HAP-1 (cell line): ENCODE measurements at regions not wholly inside any gene's neighbourhood (a gene's known extent, or its start where the extent isn't known, plus 50 kb on each side); places are given as distances from the start of the nearest gene placed in this dataset.

Experiments used
- DNase-seq, 2 experiments: peaks; one replicate each; pipeline ENCODE4 v3.0.0-alpha.2; 2016 to 2020; ENCODE audit warnings: low spot score in 2 of 2
- H3K27me3 ChIP-seq: fragments of 250-450 bp; sonication (Bioruptor Pico); 2 replicates; pipeline ENCODE4 v1.5.1; 2020; ENCODE audit warnings: low read depth, mild to moderate bottlenecking, moderate library complexity
- H3K36me3 ChIP-seq: fragments of 250-450 bp; sonication (Bioruptor Pico); replicated peaks from 2 replicates; pipeline ENCODE4 v1.5.1; 2020; ENCODE audit warnings: mild to moderate bottlenecking
- H3K4me1 ChIP-seq: fragments of 250-450 bp; sonication (Bioruptor Pico); 2 replicates; pipeline ENCODE4 v1.5.1; 2020; ENCODE audit warnings: mild to moderate bottlenecking
- H3K4me3 ChIP-seq: fragments of 250-450 bp; sonication (Bioruptor Pico); 2 replicates; pipeline ENCODE4 v1.5.1; 2020; ENCODE audit warnings: mild to moderate bottlenecking, moderate library complexity
- H3K9me3 ChIP-seq: fragments of 250-450 bp; sonication (Bioruptor Pico); 2 replicates; pipeline ENCODE4 v1.5.1; 2020; ENCODE audit warnings: mild to moderate bottlenecking, moderate library complexity
- in situ Hi-C: fragments of 300-500 bp; cut with MboI; formaldehyde crosslinking; loops from 3 replicates; pipeline ENCODE4 v1.14.3; 2020; ENCODE audit warnings: low sequenced_read_pairs, inconsistent platforms, mixed read lengths

DNA sequence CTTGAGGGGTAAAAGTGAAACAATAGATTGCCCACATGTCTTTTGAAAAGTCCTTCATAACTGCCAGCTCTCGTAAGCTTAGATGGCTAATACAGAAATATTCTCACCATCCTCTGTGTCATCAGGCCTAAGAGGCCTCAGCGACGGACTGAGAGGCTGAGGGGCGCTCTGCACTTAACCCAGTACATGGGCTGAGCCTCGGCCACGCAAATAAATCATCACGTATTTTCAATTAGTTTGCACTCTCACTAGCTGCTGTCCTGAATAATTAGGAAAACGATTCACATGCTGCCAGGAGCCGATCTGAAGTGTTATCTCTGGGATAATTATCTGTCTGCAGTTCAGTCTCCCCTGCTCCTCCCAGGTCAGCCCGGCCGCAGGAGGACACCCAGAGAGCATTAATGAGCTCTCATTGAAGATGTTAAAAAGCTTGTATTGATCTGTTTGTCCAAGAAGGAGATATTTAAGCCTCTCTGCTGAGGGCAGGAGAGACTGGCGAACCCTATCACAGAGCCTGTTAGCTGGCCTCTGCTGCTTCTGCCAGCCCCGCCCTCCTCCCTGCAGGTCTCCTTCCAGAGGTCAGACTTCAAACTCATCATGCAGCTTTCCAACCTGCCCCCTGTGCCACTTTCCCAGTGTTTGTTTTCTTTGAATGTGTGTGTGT is 1051.3 kb downstream of the VRK1 start:
- no peaks in the 10 kb centered on the region for H3K27me3 ChIP-seq
- H3K36me3 ChIP-seq: no peaks in the 10 kb centered on the region
- no peaks in the 10 kb centered on the region for H3K9me3 ChIP-seq
- in situ Hi-C loops: no loop called here
- H3K4me3 ChIP-seq: no peak overlapping the region
- no peaks in the 10 kb centered on the region for H3K4me1 ChIP-seq
- no peak for DNase-seq

DNA sequence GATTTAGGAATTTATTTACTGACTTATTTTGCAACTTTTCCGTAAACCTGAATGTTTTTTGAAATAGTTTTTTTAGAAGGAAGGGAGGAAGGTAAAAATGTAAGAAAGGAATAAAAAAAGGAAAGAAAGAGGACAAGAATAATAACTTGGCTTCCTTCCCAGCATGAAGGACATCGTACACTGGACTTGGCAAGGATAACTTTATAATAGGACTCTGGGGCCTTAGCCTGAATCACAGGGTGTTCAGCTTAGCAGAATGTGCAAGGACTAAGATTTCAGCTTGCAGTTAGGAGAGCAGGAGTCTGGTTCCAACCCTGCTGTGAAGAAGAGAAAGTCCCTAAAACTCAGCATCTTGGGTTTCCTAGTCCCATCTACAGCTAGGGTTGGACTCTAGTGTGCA is 1053.3 kb downstream of the VRK1 start:
- in situ Hi-C loops: no loop called here
- Histone ChIP-seq H3K4me3 (no peak overlapping the region), H3K27me3 (no peaks in the 10 kb centered on the region), H3K9me3 (no peaks in the 10 kb centered on the region), H3K36me3 (no peaks in the 10 kb centered on the region), H3K4me1 (no peaks in the 10 kb centered on the region)
- no peak for DNase-seq

DNA sequence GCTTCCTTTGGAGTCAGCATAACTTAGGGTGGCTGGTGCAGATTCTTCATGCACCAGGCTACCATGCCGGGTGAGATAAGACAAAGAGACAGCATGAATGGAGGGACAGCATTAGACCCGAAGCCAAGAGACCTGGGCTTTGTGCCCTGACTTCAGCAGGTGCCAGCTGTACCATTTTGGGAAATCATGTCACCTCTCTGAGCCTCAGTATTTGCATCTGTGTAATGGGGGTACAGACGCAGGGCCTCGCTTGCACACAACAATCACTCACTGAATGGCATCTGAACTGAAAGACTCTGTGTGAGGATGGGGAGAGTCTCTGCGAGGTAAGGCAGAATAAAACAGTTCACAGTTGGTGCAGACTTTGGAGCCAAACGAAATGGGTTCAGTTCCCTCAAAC is 1053.7 kb downstream of the VRK1 start:
- in situ Hi-C loops: no loop called here
- no peaks in the 10 kb centered on the region for H3K27me3 ChIP-seq
- H3K4me3 ChIP-seq: no peak overlapping the region
- H3K36me3 ChIP-seq: no peaks in the 10 kb centered on the region
- DNase-seq: no peak
- H3K4me1 ChIP-seq: no peaks in the 10 kb centered on the region
- H3K9me3 ChIP-seq: no peaks in the 10 kb centered on the region

DNA sequence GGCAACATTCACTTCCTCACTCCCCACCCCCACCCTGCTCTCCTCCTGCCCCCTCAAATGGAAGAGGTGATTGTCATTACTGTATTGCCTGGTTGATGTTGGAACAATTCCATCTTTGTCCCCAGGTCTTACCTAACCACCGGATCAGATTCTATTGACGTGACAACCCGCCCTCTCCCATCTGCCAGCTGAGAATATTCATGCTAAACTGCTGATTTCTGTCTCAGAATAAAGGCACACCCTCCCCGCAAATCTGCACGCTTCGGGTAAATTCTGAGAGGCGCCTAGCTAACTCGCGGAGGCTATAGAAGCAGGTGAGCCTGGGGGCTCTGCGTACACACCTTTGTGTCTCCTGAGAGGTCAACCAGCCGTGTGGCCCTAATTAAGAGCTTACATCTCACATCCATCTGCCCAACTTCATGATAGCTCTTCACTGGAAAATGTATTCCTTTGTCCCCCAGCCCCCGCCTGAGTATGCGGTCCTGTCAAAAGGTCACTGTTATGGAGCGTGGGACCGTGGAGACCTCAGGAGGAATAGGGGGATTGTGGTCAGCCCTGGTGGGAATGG is 1054.3 kb downstream of the VRK1 start:
- H3K36me3 ChIP-seq: no peaks in the 10 kb centered on the region
- H3K4me1 ChIP-seq: no peaks in the 10 kb centered on the region
- no peak overlapping the region for H3K4me3 ChIP-seq
- DNase-seq: no peak
- H3K27me3 ChIP-seq: no peaks in the 10 kb centered on the region
- in situ Hi-C loops: no loop called here
- no peaks in the 10 kb centered on the region for H3K9me3 ChIP-seq

DNA sequence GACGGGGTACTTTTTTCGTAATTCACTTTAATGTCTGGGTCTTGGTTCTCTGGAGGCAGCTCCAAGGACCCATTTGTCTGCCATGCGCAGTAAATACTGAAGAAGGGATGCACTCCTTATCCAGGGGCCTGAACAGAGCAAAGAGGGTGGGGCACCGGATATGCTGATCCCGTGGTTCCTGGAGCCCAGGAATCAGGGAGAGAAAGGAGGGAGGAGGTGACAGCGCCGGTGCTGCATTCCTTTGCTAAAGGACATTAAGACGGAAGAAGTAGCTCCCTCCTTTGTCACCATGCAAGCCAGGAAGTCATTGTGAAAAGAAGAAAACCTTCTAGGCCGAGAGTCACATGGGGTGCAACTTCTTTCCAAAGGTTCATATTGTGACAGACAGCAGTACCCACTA is 1057.7 kb downstream of the VRK1 start:
- in situ Hi-C loops: no loop called here
- DNase-seq: no peak
- H3K36me3 ChIP-seq: no peaks in the 10 kb centered on the region
- no peaks in the 10 kb centered on the region for H3K27me3 ChIP-seq
- H3K4me3 ChIP-seq: no peak overlapping the region
- no peaks in the 10 kb centered on the region for H3K9me3 ChIP-seq
- no peaks in the 10 kb centered on the region for H3K4me1 ChIP-seq

DNA sequence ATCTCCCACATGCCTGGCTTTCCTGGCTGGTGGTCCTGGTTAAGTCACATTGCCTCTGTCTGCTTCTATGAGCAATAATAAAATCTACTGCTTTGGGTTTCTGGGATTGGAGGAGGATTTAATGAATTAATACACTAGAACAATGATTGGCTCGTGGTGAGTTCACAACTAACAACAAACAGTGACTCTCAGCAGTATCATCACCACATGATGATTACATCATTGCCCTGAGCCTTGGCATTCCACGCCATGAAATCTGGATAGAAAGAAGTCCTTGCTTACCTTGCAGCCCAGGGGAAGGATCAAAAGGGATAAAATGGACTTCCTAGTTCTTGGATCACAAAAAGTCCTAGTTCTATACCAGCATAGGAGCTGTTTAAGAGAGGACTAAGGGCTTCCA is 1069.0 kb downstream of the VRK1 start:
- no peaks in the 10 kb centered on the region for H3K4me1 ChIP-seq
- H3K4me3 ChIP-seq: no peak overlapping the region
- H3K9me3 ChIP-seq: no peaks in the 10 kb centered on the region
- H3K27me3 ChIP-seq: no peaks in the 10 kb centered on the region
- H3K36me3 ChIP-seq: no peaks in the 10 kb centered on the region
- in situ Hi-C loops: no loop called here
- no peak for DNase-seq

DNA sequence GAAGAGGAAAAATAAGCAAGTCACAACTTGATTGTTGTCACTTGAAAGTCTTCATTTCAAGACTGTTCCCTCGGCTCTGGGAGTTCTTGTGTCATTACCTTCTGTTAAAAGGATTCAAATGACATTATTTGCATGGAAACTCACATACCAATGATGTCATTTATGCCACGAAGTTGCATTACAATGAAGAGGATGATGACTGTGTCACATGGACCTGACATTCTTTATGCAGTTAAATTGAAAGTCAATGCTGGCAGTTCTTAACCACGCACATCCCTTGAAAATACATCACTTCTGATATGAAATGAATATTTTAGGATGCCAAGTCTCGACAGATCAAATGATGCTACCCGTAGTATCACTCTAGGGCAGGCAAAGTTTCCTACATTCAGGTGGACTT is 1069.5 kb downstream of the VRK1 start:
- Histone ChIP-seq H3K4me3 (no peak overlapping the region), H3K36me3 (no peaks in the 10 kb centered on the region), H3K27me3 (no peaks in the 10 kb centered on the region), H3K9me3 (no peaks in the 10 kb centered on the region), H3K4me1 (no peaks in the 10 kb centered on the region)
- no peak for DNase-seq
- in situ Hi-C loops: no loop called here

DNA sequence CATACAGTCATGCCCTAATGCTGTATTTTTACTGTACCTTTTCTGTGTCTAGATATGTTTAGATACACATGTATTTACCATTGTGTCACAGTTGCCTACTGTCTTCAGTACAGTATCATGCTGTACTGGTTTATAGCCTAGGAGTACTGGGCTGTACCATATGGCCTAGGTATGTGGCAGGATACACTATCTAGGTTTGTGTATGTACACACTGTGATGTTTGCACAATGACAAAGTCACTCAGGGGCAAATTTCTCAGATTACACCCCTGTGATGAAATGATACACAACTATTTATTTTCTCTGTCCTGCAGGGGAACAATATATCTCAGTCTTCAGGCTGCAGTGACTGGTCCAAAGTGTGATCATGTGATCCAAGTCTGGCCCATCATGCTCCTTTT is 1076.1 kb downstream of the VRK1 start:
- in situ Hi-C loops: no loop called here
- no peaks in the 10 kb centered on the region for H3K9me3 ChIP-seq
- H3K4me1 ChIP-seq: no peaks in the 10 kb centered on the region
- no peak for DNase-seq
- no peaks in the 10 kb centered on the region for H3K27me3 ChIP-seq
- no peaks in the 10 kb centered on the region for H3K36me3 ChIP-seq
- H3K4me3 ChIP-seq: no peak overlapping the region

DNA sequence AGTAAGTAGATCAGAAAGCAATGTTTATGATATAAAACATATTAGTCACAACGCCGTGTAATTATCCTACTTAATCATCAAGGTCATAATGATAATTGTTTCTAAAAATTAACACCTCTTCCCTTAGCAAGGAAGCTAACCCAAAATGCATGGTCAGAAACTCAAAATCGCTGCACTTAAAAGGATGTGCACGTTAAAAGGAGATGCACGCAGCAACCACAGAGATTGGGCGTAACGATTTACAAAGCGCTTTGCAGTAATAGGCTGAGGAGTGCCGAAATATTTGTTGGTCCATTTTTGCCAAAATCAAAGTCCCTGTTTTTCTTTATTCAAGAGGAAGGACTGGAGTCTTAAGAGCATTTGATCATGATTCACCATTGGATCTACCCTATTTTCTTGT is 1077.2 kb downstream of the VRK1 start:
- no peak for DNase-seq
- no peaks in the 10 kb centered on the region for H3K4me1 ChIP-seq
- no peaks in the 10 kb centered on the region for H3K9me3 ChIP-seq
- no peak overlapping the region for H3K4me3 ChIP-seq
- in situ Hi-C loops: no loop called here
- H3K36me3 ChIP-seq: no peaks in the 10 kb centered on the region
- H3K27me3 ChIP-seq: no peaks in the 10 kb centered on the region

DNA sequence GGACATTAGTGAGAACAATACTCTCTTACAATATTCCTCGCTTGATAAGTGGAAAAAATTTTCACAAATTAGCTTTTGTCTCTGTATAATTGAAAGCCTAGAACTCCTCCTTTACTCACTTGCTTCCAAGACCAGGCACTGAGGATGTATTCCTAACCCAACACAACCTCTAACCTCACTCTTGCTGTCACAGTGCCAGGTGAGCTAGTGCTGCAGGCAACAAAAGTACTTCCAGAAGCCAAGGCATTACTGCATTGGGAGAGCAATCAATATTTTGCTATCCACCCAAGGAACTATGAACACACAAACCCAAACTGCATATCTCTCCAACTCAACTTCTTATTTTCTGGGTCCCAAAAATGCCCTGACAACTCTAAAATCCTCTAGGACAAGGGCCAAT is 1081.0 kb downstream of the VRK1 start:
- Histone ChIP-seq H3K9me3 (no peaks in the 10 kb centered on the region), H3K4me1 (no peaks in the 10 kb centered on the region), H3K4me3 (no peak overlapping the region), H3K27me3 (no peaks in the 10 kb centered on the region), H3K36me3 (no peaks in the 10 kb centered on the region)
- DNase-seq: no peak
- in situ Hi-C loops: no loop called here

DNA sequence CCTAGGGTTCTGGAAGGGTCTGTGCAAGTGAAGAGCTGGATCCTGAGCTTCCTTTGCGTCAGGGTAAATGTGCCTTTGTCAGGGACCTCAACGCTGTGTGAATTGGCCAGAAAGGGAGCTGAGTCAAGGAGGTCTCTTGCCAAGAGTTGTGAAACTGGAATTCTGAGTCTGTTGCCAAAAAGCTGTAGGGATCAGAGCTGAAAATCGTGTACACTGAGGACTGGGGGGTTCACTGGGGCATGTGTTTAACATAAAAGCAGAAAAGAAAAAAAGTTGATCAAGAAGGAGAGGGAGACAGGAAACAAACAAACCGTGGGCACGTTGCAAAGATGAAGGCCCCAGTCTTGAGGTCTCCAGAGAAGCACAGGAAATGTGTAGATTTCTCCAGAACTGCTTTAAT is 1081.5 kb downstream of the VRK1 start:
- no peaks in the 10 kb centered on the region for H3K27me3 ChIP-seq
- H3K4me1 ChIP-seq: no peaks in the 10 kb centered on the region
- no peaks in the 10 kb centered on the region for H3K36me3 ChIP-seq
- H3K9me3 ChIP-seq: no peaks in the 10 kb centered on the region
- H3K4me3 ChIP-seq: no peak overlapping the region
- DNase-seq: no peak
- in situ Hi-C loops: no loop called here

DNA sequence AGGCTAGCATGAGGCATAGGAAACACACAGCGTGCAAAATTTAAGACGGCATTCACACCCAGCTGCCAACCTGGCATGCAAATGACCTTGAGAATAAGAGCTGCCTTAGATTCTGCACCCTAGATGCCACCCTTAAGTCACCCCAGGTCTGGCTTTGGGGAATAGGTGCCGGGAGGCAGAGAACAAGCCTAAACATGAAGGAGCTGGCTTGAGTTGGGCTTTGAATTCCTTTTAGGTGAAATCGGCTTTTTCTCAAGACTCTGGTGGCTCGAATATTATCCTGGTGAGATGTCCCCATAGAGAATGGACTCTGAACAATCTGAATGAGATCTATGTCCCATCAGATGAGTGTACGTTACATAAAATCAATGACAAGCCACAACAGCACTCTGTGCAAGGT is 1090.5 kb downstream of the VRK1 start:
- H3K4me1 ChIP-seq: no peaks in the 10 kb centered on the region
- no peaks in the 10 kb centered on the region for H3K36me3 ChIP-seq
- in situ Hi-C loops: no loop called here
- no peaks in the 10 kb centered on the region for H3K9me3 ChIP-seq
- no peak overlapping the region for H3K4me3 ChIP-seq
- DNase-seq: no peak
- no peaks in the 10 kb centered on the region for H3K27me3 ChIP-seq

DNA sequence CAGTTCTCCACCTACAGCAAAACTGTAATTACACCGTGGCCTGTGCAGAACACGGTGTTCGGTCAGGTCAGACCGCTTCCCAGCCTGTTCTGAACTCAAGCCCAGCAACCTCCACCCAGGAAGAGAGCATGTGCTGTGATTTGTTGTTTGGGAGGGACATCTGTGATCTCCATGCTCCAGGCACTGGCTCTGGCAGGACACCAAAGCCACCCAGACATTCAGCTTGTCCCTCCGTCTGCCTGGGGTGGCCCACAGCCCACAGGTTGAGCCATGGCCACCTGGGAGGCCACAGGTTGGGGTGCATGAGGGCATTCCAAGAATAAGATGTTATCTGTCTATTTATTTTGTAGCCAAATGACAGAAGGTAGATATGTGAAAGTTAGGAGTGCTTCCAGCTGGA is 1091.1 kb downstream of the VRK1 start:
- Histone ChIP-seq H3K4me1 (no peaks in the 10 kb centered on the region), H3K4me3 (no peak overlapping the region), H3K36me3 (no peaks in the 10 kb centered on the region), H3K27me3 (no peaks in the 10 kb centered on the region), H3K9me3 (no peaks in the 10 kb centered on the region)
- in situ Hi-C loops: no loop called here
- no peak for DNase-seq

DNA sequence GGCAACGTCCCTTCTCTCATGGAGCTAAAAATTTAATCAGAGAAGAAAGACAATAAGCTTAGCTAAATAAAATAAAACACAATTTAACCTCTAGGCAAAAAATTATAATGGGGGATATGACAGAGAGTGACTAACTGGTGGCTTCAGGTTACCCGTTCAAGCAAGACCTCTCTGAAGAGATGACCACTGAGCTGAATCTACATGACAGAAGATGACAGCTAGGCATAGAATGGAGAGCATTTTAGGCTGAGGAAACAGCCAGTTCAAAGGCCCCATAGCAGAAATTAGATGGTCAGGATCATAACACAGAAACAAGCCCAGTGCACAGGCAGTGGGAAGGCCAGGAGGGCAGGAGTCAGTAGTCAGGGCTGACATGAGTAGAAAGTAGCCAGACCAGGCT is 1094.3 kb downstream of the VRK1 start:
- in situ Hi-C loops: no loop called here
- no peak overlapping the region for H3K4me3 ChIP-seq
- no peaks in the 10 kb centered on the region for H3K36me3 ChIP-seq
- no peak for DNase-seq
- no peaks in the 10 kb centered on the region for H3K27me3 ChIP-seq
- H3K9me3 ChIP-seq: no peaks in the 10 kb centered on the region
- H3K4me1 ChIP-seq: no peaks in the 10 kb centered on the region

DNA sequence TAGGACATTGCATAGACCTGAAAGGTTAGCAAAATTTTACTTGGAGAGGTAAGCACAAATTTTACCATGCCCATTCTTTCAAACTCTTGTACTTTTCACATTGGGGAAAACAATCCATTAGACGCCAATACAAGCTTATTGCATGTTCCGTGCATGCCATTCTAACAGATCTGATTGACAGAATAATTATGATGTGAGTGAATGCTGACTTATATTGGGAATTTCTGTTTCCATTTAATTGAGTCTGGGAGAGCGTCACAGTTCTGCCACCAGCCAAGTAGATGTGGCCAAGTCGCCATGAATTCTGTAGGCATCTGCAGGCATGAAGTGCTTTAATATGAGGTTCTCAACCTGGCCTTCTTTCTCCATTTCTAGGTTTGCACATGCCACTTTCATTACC is 1097.4 kb downstream of the VRK1 start:
- no peak for DNase-seq
- Histone ChIP-seq H3K9me3 (no peaks in the 10 kb centered on the region), H3K4me1 (no peaks in the 10 kb centered on the region), H3K27me3 (no peaks in the 10 kb centered on the region), H3K4me3 (no peak overlapping the region), H3K36me3 (no peaks in the 10 kb centered on the region)
- in situ Hi-C loops: no loop called here
